ENCODE measurements at regions not wholly inside any gene's neighbourhood (a gene's known extent, or its start where the extent isn't known, plus 50 kb on each side); places are given as distances from the start of the nearest gene placed in this dataset.

- peaks cover 0 to 4% of the 10 kb centered on the region in 2 experiments for H4K20me1 ChIP-seq (replicated peaks in 1 of 2; ENCODE audit: control insufficient read depth in 1 of 2, insufficient read depth in 2 of 2, low read length in 2 of 2)
- DNase-seq (ENCODE audit: low read depth in 1 of 2, low spot score in 2 of 2) (peak in 1 of 2 experiments; percentile 37), FAIRE-seq (no peak)
- no peaks in the 10 kb centered on the region for H3K9me3 ChIP-seq (ENCODE audit: insufficient read depth in 2 of 2, low read depth in 1 of 2, low read length in 1 of 2)
- H3K4me2 ChIP-seq (ENCODE audit: insufficient read depth in 1 of 2, low read depth in 2 of 2, low read length in 2 of 2): no peak overlapping the region
- no peak overlapping the region for H2BK120ac ChIP-seq (replicated peaks; ENCODE audit: low read depth, low read length)
- no peak overlapping the region for H2AK5ac ChIP-seq (ENCODE audit: low read depth, low read length)
- no peak overlapping the region for H3K14ac ChIP-seq (ENCODE audit: insufficient read length)
- H3K18ac ChIP-seq (ENCODE audit: extremely low read depth, low read length): no peak overlapping the region
- H3K36me3 ChIP-seq (ENCODE audit: control insufficient read depth in 2 of 4, insufficient read depth in 4 of 4, low read length in 3 of 4): no peaks in the 10 kb centered on the region
- no peak overlapping the region for H2BK12ac ChIP-seq (ENCODE audit: low read depth, low read length)
- H4K91ac ChIP-seq (replicated peaks; ENCODE audit: insufficient read length, low read length): no peak overlapping the region
- H3K27ac ChIP-seq (ENCODE audit: low read depth, low read length): no peak overlapping the region
- no peak overlapping the region for H2BK15ac ChIP-seq (ENCODE audit: low read length)
- WGBS, 2 experiments (ENCODE audit: extremely low coverage in 1 of 2, insufficient coverage in 1 of 2, insufficient read length in 1 of 2, insufficient replicate concordance in 2 of 2, low coverage in 1 of 2, low lambda C conversion rate in 2 of 2, missing lambda C conversion rate in 1 of 2): 88% methylated on average over 11 of the region's 11 CpGs; no CpG with 5 or more reads in 1 of the 2 experiments
- no peak overlapping the region for H2BK20ac ChIP-seq (ENCODE audit: low read length)
- H3K4ac ChIP-seq (replicated peaks; ENCODE audit: insufficient read length, low read depth, low read length): no peak overlapping the region
- no peaks in the 10 kb centered on the region for H3K79me1 ChIP-seq (ENCODE audit: low read depth, low read length)
- H2BK5ac ChIP-seq (ENCODE audit: low read depth, low read length): no peak overlapping the region
- H3K27me3 ChIP-seq (replicated peaks in 1 of 4; ENCODE audit: control insufficient read depth in 3 of 4, extremely low read depth in 1 of 4, insufficient read depth in 3 of 4, low read length in 3 of 4): no peaks in the 10 kb centered on the region
- no peak overlapping the region for H2AFZ ChIP-seq (ENCODE audit: low read length)
- peaks cover under 1% of the 10 kb centered on the region; the same call in 1 of the 2 replicates for H3K23me2 ChIP-seq (ENCODE audit: low read depth, low read length)
- no peaks in the 10 kb centered on the region for H3K79me2 ChIP-seq (ENCODE audit: control insufficient read depth in 1 of 2, insufficient read depth in 2 of 2, low read length in 2 of 2)
- no peak overlapping the region for H4K5ac ChIP-seq (ENCODE audit: insufficient read length, low read depth, low read length)
- no peak overlapping the region for H3K4me3 ChIP-seq (ENCODE audit: extremely low read depth in 1 of 4, insufficient read depth in 2 of 4, low read depth in 3 of 4, low read length in 4 of 4)
- no peak overlapping the region for H3K56ac ChIP-seq (replicated peaks; ENCODE audit: insufficient read length, low read depth, low read length)
- no peak overlapping the region for H3K23ac ChIP-seq (ENCODE audit: insufficient read length)
- ChIA-PET CTCF (ENCODE audit: partially characterized antibody) (interaction anchor here (0.6 to 1.7 kb wide), 5 partner anchors 9 to 116 kb away, joined by 3 to 7 read pairs (median 4); no protein-coding TSS in a partner anchor), POLR2A (ENCODE audit: partially characterized antibody) (interaction anchor here (1.2 kb wide), 1 partner anchor 9 kb away, joined by 3 read pairs; no protein-coding TSS in a partner anchor)
- H3K9ac ChIP-seq (replicated peaks in 1 of 4; ENCODE audit: extremely low read depth in 1 of 4, low read depth in 3 of 4, low read length in 3 of 4): no peak overlapping the region
- H3K4me1 ChIP-seq (replicated peaks in 1 of 4; ENCODE audit: control insufficient read depth in 3 of 4, insufficient read depth in 4 of 4, low read length in 3 of 4): no peaks in the 10 kb centered on the region; a peak in 3 of 7 replicates
- H4K8ac ChIP-seq (ENCODE audit: extremely low read depth, insufficient read depth, low read length): no peak overlapping the region
- TF ChIP-seq CREB1 (IDR thresholded peaks at IDR 0.05) (no peak), CBX5 (IDR thresholded peaks at IDR 0.05; ENCODE audit: low read depth, low read length) (no peak), SIN3A (conservative IDR thresholded peaks at IDR 0.05 in 1 of 2, IDR thresholded peaks at IDR 0.05 in 1 of 2; ENCODE audit: low read depth in 1 of 2, low read length in 2 of 2) (no peak), BRCA1 (IDR thresholded peaks at IDR 0.05; ENCODE audit: low read depth, low read length) (no peak), TBP (IDR thresholded peaks at IDR 0.05; ENCODE audit: low read depth, low read length) (no peak), TEAD4 (IDR thresholded peaks at IDR 0.05; ENCODE audit: low read depth, low read length) (no peak), RAD21 (IDR thresholded peaks at IDR 0.05 in 1 of 2, conservative IDR thresholded peaks at IDR 0.05 in 1 of 2; ENCODE audit: low read depth in 2 of 2, low read length in 2 of 2) (no peak), E2F6 (IDR thresholded peaks at IDR 0.05) (no peak), GABPA (IDR thresholded peaks at IDR 0.05; ENCODE audit: borderline replicate concordance, insufficient read depth, low read length) (no peak), RFX5 (IDR thresholded peaks at IDR 0.05; ENCODE audit: borderline replicate concordance, low read depth, low read length) (no peak), NRF1 (IDR thresholded peaks at IDR 0.05; ENCODE audit: low read depth, low read length) (no peak), HDAC2 (IDR thresholded peaks at IDR 0.05; ENCODE audit: borderline replicate concordance in 1 of 2, low read depth in 2 of 2, low read length in 2 of 2) (no peak)
These were observed 307.6 kb upstream of the MYT1L start for GRCh38 chr2:2638547-2639220.

Data from H1 (cell line).